Stimulated activated naive CD4-positive, alpha-beta T cell treated with Interleukin-2 at 50 U/mL for 16 hours (primary cell): ENCODE measurements at regions not wholly inside any gene's neighbourhood (a gene's known extent, or its start where the extent isn't known, plus 50 kb on each side); places are given as distances from the start of the nearest gene placed in this dataset.
"Not testable (repeated sequence)": the region's sequence is repeated elsewhere in the genome, so short reads cannot be mapped to it uniquely, and the experiment has no call there.

Source experiments
- DNase-seq: peaks from one replicate; lab custom pipeline; 2025; lab: John Stamatoyannopoulos, UW

DNA sequence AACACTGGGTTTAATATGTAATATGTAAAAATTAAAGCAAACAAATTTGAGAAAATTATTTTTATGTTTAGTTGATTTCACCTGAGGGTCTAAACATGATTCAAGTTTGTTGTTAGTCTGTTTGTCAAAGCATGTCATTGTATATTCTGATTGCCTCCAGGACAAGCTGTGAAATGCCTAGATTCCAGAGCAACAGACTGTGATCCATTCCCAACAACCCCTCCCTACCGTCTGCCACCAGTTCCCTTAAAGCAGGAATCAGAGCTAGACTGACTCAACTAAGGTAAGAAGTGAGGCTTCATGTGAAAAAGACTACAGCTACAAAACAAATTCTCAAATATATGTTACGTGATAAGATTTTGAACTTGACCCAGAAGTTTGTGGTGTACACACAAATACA is 304.2 kb downstream of the RAB38 start:
- DNase-seq, result no peak

DNA sequence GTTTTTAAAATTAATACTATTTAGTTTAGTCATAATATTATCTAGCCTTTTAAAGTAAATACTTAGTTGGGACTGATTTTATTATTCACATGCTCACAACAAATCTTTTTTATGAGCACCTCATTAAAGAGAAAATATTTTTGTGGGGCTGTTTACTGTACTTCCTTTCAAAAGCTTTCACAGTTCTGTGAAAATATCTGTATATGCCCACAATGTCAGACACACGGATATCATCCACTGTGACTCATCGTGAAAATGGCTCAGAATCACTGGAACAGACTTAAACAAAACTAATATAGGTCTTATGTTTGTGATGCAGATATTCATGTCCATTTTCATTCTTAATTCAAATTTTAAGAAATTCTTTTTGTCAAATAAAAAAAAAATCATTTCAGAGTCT is 305.2 kb downstream of the RAB38 start:
- DNase-seq, result no peak

GRCh38 chr11:87866951-87867350 is 308.3 kb downstream of the RAB38 start:
- no peak for DNase-seq

- no peak for DNase-seq
These were observed 314.2 kb downstream of the RAB38 start for GRCh38 chr11:87861030-87861429.

- no peak for DNase-seq
These were observed 315.6 kb downstream of the RAB38 start for GRCh38 chr11:87859636-87860035.

DNA sequence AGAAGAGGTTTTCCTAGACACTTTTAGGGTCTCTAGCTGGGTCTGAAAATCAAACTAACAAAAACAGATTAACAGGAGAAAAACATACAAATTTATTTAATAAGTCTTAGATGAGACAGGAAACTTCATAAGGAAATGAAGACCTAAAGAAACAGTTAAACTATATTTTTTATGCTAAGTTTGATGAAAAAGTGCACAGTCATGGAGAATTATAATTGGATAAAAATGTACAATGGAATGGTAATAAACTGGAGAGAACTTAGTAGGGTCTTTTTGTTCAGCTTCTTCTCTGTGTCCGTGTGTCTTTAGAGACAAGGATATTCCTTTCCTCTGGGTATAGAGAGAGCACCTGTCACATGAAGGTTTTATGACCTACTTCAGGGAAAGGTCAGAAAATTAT is 323.4 kb downstream of the RAB38 start:
- no peak for DNase-seq

DNA sequence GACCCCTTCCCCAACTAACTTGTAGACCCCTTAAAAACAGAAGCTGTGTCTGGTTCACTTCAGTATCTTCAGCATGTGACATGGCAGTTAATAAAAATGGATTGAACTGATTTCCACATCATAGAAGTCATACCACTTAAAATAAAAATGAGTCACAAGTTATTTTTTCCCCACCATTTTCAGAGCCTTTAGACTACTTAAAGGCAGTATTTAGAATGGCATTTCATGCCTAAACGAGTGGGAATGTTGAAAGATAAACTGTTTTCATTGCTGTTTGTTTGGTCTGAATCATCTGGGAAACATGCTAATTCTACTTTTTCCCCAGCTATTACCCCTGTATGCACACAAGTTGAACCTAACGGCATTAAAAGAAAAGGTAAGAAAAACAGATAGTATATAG is 324.0 kb downstream of the RAB38 start:
- no peak for DNase-seq

- no peak for DNase-seq
These were observed 326.0 kb downstream of the RAB38 start for GRCh38 chr11:87849216-87849615.

- DNase-seq, result no peak
These were observed 334.5 kb downstream of the RAB38 start for GRCh38 chr11:87840786-87841185.

GRCh38 chr11:87832211-87832610 is 343.0 kb downstream of the RAB38 start:
- no peak for DNase-seq

DNA sequence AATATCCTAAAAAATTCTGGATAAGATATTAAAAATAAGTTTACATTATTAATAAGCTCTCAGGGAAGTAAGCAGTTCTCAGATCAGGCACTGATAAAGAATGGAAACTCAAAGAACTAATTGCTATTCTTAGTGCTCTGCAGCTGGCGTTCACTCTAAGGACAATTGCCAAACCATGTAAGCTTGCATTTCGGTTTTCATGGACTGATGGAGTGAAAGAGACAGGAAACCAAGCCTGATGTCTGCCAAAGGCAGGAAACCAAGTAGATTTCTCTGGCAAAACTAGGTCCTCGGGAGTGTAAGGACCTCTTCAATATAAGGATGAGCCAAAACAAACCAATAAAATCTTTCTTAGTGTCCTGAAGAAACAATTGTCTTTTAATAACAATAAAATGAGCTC is 355.2 kb downstream of the RAB38 start:
- DNase-seq, result no peak

- DNase-seq, result no peak
These were observed 356.1 kb downstream of the RAB38 start for GRCh38 chr11:87819151-87819550.

GRCh38 chr11:87812571-87813365 is 362.5 kb downstream of the RAB38 start:
- DNase-seq, result no peak

DNA sequence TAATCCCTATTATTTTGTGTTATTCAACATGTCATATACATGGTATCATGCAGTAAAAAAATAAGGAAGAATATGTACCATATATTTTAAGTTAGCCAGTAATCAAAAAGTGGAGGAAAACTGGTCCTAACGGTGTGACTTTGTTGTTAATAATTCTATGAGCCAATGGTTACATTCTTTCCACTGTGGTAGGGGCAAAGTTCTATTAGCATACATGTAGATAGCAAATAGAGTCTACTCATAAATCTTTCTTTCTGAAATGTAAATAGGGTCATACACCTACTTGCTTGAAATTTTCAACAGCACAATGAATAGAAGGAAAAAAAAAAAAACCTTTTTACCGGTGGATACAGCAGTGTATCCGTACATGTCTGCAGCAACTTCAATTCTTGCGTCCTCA is 364.8 kb downstream of the RAB38 start:
- DNase-seq, result no peak

- no peak for DNase-seq
These were observed 366.0 kb downstream of the RAB38 start for GRCh38 chr11:87809256-87809655.

DNA sequence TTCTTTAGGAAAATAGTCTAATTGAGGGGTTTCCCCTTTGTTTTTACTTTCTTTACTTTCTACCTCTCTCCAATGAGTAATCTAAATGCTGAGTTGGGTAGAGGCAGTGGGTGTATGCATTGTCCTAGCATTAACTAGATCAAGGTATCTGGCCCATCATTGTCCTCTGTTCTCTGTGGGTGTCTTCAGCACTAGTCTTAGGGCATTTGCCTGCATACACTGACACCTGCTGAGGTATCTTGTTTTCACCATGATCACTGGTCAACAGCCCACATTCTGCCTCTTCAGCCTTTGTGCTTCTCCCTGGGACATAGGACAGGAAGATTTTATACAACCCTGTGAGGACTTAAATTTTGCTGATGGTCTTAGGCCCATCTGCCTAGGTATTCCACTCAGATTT is 371.1 kb downstream of the RAB38 start:
- DNase-seq, result no peak

DNA sequence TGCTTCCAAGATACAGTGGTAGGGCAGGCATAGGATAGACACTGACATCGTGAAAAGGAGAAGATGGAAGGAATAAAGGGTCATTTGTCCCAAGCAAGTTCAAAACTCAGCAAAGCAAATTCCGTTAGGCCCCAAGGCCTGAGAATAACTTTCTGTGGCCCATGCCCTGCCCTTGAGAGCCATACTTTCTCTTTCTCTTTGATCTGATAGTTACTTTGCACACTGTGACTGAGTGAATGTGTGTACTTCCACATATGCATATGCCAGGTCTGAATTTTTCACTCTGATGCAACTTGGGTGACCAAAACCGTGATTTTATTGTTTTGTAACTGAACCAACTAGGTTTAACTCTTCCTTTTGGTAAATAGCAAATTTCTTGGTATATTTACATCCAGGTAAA is 371.5 kb downstream of the RAB38 start:
- no peak for DNase-seq

GRCh38 chr11:87784862-87785261 is 390.4 kb downstream of the RAB38 start:
- DNase-seq, result not testable (repeated sequence)

DNA sequence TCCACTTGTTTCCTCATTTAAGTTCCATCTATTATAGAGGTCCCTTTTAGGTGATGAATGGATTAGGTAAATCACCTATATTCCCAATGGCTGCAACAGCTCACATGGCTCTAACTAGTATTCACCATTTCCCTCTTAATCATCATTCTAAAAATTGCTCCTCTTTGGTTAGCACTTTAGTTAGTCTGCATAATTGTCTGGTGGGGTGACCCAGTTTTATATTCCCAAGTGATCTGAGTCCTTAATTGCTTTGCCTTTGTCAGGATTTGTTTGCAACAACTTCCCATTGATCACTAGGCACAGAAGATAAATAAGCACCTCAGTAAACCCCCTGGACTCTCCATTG is 395.2 kb downstream of the RAB38 start:
- no peak for DNase-seq

- DNase-seq, result no peak
These were observed 395.8 kb downstream of the RAB38 start for GRCh38 chr11:87779276-87780067.

DNA sequence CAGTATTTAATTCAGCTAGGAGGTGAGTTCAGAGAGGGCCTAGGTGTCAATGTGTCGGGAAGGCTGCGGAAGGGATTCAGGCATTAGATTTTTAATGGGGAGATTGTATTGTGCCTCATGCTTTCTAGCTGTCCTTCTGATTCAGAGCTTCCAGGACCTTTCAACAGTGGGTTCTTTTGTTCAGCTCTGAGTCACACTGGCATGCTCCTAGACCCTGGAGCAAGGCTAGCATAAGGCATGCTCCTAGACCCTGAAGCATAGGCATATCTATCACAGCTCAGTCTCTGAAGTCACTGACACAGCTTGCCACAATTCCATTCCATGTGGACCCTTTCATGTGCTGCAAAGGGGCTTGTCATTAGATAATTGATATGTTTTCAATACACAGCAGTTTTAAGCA is 396.9 kb downstream of the RAB38 start:
- DNase-seq, result no peak

GRCh38 chr11:87775036-87775435 is 400.2 kb downstream of the RAB38 start:
- DNase-seq, result no peak

DNA sequence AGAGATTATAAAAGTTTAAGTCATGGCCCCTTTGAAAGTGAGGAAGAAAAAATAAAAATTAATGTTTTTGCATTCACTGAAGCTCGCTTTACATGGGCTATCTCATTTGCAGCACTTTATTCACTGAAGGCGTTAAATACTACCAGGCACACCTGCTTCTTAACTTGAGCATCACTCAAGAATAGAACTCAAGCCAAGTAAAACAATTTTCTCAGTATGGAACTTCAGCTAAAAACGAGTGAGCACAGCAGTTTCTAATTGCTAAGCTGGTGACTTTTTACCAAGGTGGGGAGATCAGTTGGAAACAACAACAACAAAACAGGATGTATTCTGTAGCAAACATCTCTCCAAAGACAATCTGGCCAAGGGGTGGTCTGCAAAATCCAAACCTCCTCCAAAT is 405.6 kb downstream of the RAB38 start:
- no peak for DNase-seq

DNA sequence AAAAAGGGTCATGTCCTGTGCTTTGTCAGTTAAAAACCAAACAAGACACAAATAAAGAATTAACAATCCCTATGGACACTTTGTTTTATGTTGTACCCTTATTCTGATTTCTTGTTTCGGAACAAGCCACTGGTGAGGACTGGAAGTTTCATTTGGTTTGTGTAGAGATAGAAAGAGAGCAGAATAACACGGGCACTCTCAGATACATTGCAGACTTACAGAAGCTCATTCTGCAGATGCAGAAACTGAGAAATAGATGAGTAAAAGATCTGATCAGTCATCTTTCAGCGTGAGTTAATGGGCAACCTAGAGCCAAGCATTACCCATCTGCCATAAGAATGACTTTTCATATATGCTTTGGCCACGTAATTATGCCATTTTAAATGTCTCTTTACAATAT is 407.6 kb downstream of the RAB38 start:
- DNase-seq, result no peak
